Lung (tissue), 11 donors: ENCODE measurements at regions not wholly inside any gene's neighbourhood (a gene's known extent, or its start where the extent isn't known, plus 50 kb on each side); places are given as distances from the start of the nearest gene placed in this dataset.

Source experiments
- ATAC-seq: fragments of 200-7000 bp; cut with Tn5 transposase; one replicate; pipeline ENCODE4 v1.9.1; 2020; ENCODE audit warnings: moderate number of reproducible peaks; ENCODE audit not compliant: insufficient read depth, low FRiP score
- DNase-seq, 3 donors: peaks; one replicate each; pipeline ENCODE4 v3.0.0-alpha.2; 2013 to 2017
- H3K27ac ChIP-seq, 2 donors: one replicate each; pipeline ENCODE4 v1.5.1; 2013; ENCODE audit warnings: mild to moderate bottlenecking in 2 of 2, moderate library complexity in 2 of 2, control low read depth in 1 of 2, inconsistent platforms in 1 of 2, low read depth in 1 of 2, low read length in 1 of 2
- H3K27me3 ChIP-seq, 3 donors: one replicate each; pipeline ENCODE4 v1.5.1; 2013; ENCODE audit warnings: low read length in 2 of 3; ENCODE audit not compliant: control insufficient read depth in 3 of 3, insufficient read depth in 3 of 3
- H3K36me3 ChIP-seq, 4 donors: one replicate each; pipeline ENCODE4 v1.5.1; 2013; ENCODE audit warnings: low read length in 4 of 4, mild to moderate bottlenecking in 1 of 4, moderate library complexity in 1 of 4; ENCODE audit not compliant: control insufficient read depth in 4 of 4, insufficient read depth in 4 of 4
- H3K4me1 ChIP-seq, 5 donors: one replicate each; pipeline ENCODE4 v1.5.1; 2013; ENCODE audit warnings: low read length in 5 of 5, mild to moderate bottlenecking in 2 of 5, moderate library complexity in 1 of 5; ENCODE audit not compliant: control insufficient read depth in 5 of 5, insufficient read depth in 5 of 5
- H3K4me3 ChIP-seq: one replicate; pipeline ENCODE4 v1.5.1; 2013; ENCODE audit warnings: mild to moderate bottlenecking, control low read depth, moderate library complexity
- H3K9ac ChIP-seq, 2 donors: one replicate each; pipeline ENCODE4 v1.5.1; 2013; ENCODE audit warnings: low read length in 2 of 2, control low read depth in 1 of 2; ENCODE audit not compliant: insufficient read depth in 1 of 2
- H3K9me3 ChIP-seq, 4 donors: one replicate each; pipeline ENCODE4 v1.5.1; 2013; ENCODE audit warnings: low read length in 3 of 4, mild to moderate bottlenecking in 1 of 4, moderate library complexity in 1 of 4; ENCODE audit not compliant: control insufficient read depth in 4 of 4, insufficient read depth in 3 of 4
- CTCF ChIP-seq: IDR thresholded peaks from 2 replicates; pipeline ENCODE4 v1.5.1; 2012; ENCODE audit warnings: mild to moderate bottlenecking; ENCODE audit errors: control extremely low read depth, extremely low read depth
- WGBS, 2 donors: extraction: QIAGEN DNeasy Blood & Tissue Kit; methylation state at CpG; one replicate each; pipeline ENCODE4 v1.1.7; 2013; 5-methylcytosine and 5-hydroxymethylcytosine counted together
- donor health status: control.
- donor health status: control.
- donor health status: Bipolar disorder and iron deficiency.
- donor health status: healthy.
- donor health status: DM: yes; HTN: yes; CAD: no.

DNA sequence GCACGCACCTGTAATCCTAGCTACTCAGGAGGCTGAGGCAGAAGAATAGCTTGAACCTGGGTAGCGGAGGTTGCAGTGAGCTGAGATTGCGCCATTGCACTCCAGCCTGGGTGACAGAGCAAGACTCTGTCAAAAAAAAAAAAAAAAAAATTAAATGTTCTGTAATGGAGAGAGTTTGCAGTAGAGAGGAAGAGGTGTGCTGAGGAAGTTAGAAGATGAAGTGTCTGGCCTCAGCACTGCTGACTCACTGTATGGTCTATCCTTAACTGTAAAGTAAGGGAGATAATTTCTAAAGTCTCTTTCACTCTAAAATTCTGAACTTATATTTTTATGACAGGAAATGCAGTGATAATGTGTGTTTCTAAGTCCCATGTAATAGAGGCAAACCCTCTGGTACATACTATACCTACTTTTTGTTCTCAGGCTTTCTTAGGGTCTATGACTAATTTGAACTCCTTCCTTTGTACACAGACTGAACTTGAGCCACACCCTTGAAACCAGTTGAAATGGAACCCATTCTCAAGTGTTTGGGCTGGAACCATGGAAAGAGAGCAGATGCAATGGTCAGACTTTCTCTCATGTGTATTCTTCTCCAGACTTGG, 278.1 kb upstream of the FAR2 start:
- Histone ChIP-seq H3K9ac (no peak overlapping the region), H3K4me1 (no peaks in the 10 kb centered on the region), H3K27ac (no peak overlapping the region), H3K27me3 (no peaks in the 10 kb centered on the region), H3K9me3 (no peaks in the 10 kb centered on the region), H3K4me3 (no peak overlapping the region), H3K36me3 (no peaks in the 10 kb centered on the region)
- DNase-seq (no peak), ATAC-seq (no peak)
- WGBS, 2 donors: 54 to 62% methylated on average over 3 of the region's 3 CpGs
- TF ChIP-seq CTCF: no peak

GRCh38 chr12:28872654-28873268, 276.3 kb upstream of the FAR2 start:
- peak; percentile 10 for TF ChIP-seq CTCF
- Histone ChIP-seq H3K36me3 (no peaks in the 10 kb centered on the region), H3K9me3 (no peaks in the 10 kb centered on the region), H3K9ac (no peak overlapping the region), H3K27ac (no peak overlapping the region), H3K4me3 (no peak overlapping the region), H3K4me1 (no peaks in the 10 kb centered on the region), H3K27me3 (no peaks in the 10 kb centered on the region)
- WGBS, 2 donors: 45 to 63% methylated on average over 7 of the region's 7 CpGs
- peak; percentile 45 to 57 (median 50) for DNase-seq
- ATAC-seq: no peak

- no peak for TF ChIP-seq CTCF
- no peak for ATAC-seq
- H3K9ac ChIP-seq: no peak overlapping the region
Observed at GRCh38 chr12:28874758-28875157, 274.3 kb upstream of the FAR2 start.

More at GRCh38 chr12:28874758-28875157, 274.3 kb upstream of the FAR2 start:
- Histone ChIP-seq H3K36me3 (no peaks in the 10 kb centered on the region), H3K4me3 (no peak overlapping the region), H3K27ac (no peak overlapping the region), H3K27me3 (no peaks in the 10 kb centered on the region), H3K9me3 (no peaks in the 10 kb centered on the region), H3K4me1 (no peaks in the 10 kb centered on the region)
- no peak for DNase-seq
- WGBS, 2 donors: 49 to 67% methylated on average over 3 of the region's 3 CpGs
